ENCODE measurements at regions not wholly inside any gene's neighbourhood (a gene's known extent, or its start where the extent isn't known, plus 50 kb on each side); places are given as distances from the start of the nearest gene placed in this dataset.

- DNase-seq = no peak
- H3K36me3 Mint-ChIP-seq = no peaks in the 10 kb centered on the region
- intact Hi-C loops (cut with micrococcal nuclease) = no loop called here
- CTCF ChIA-PET = no interaction called here
- no peak overlapping the region for H3K4me3 Mint-ChIP-seq
- H3K27ac Mint-ChIP-seq = no peak overlapping the region
- H3K4me1 Mint-ChIP-seq (ENCODE audit: low read depth) = no peaks in the 10 kb centered on the region
- POLR2A ChIA-PET = no interaction called here
- no peaks in the 10 kb centered on the region for H3K27me3 Mint-ChIP-seq
- H3K9me3 Mint-ChIP-seq = no peaks in the 10 kb centered on the region
These were observed 107.1 kb upstream of the UBE2E2 start for GRCh38 chr3:23096041-23096440.

GRCh38 chr3:23099021-23099420, 104.1 kb upstream of the UBE2E2 start:
- no peak overlapping the region for H3K27ac Mint-ChIP-seq
- DNase-seq = no peak
- ChIA-PET POLR2A (no interaction called here), CTCF (no interaction called here)
- H3K4me3 Mint-ChIP-seq = no peak overlapping the region
- no peaks in the 10 kb centered on the region for H3K36me3 Mint-ChIP-seq
- intact Hi-C loops (cut with micrococcal nuclease) = no loop called here
- no peaks in the 10 kb centered on the region for H3K27me3 Mint-ChIP-seq
- no peaks in the 10 kb centered on the region for H3K9me3 Mint-ChIP-seq
- H3K4me1 Mint-ChIP-seq (ENCODE audit: low read depth) = no peaks in the 10 kb centered on the region

- H3K36me3 Mint-ChIP-seq = no peaks in the 10 kb centered on the region
- DNase-seq = no peak
- H3K4me3 Mint-ChIP-seq = no peak overlapping the region
- CTCF ChIA-PET = no interaction called here
- no peaks in the 10 kb centered on the region for H3K4me1 Mint-ChIP-seq (ENCODE audit: low read depth)
- intact Hi-C loops (cut with micrococcal nuclease) = no loop called here
- no peaks in the 10 kb centered on the region for H3K9me3 Mint-ChIP-seq
- no peaks in the 10 kb centered on the region for H3K27me3 Mint-ChIP-seq
- POLR2A ChIA-PET = no interaction called here
- H3K27ac Mint-ChIP-seq = no peak overlapping the region
These were observed 103.5 kb upstream of the UBE2E2 start for GRCh38 chr3:23099677-23100076.

- Mint-ChIP-seq H3K36me3 (no peaks in the 10 kb centered on the region), H3K4me3 (no peak overlapping the region), H3K9me3 (no peaks in the 10 kb centered on the region), H3K4me1 (ENCODE audit: low read depth) (no peaks in the 10 kb centered on the region), H3K27ac (no peak overlapping the region), H3K27me3 (no peaks in the 10 kb centered on the region)
- intact Hi-C loops (cut with micrococcal nuclease) = no loop called here
- POLR2A ChIA-PET = no interaction called here
- no peak for DNase-seq
- CTCF ChIA-PET = no interaction called here
These were observed 103.0 kb upstream of the UBE2E2 start for GRCh38 chr3:23100106-23100505.

- no peaks in the 10 kb centered on the region for H3K9me3 Mint-ChIP-seq
- POLR2A ChIA-PET = no interaction called here
These were observed 99.4 kb upstream of the UBE2E2 start for GRCh38 chr3:23103764-23104163.

GRCh38 chr3:23105048-23105447, 98.1 kb upstream of the UBE2E2 start:
- H3K36me3 Mint-ChIP-seq = no peaks in the 10 kb centered on the region
- peaks cover 1% of the 10 kb centered on the region for H3K27me3 Mint-ChIP-seq
- ChIA-PET POLR2A (no interaction called here), CTCF (no interaction called here)
- no peaks in the 10 kb centered on the region for H3K4me1 Mint-ChIP-seq (ENCODE audit: low read depth)
- DNase-seq = no peak
- no peak overlapping the region for H3K27ac Mint-ChIP-seq
- intact Hi-C loops (cut with micrococcal nuclease) = no loop called here
- H3K9me3 Mint-ChIP-seq = no peaks in the 10 kb centered on the region
- no peak overlapping the region for H3K4me3 Mint-ChIP-seq

More at GRCh38 chr3:23103764-23104163, 99.4 kb upstream of the UBE2E2 start:
- no peak overlapping the region for H3K4me3 Mint-ChIP-seq
- H3K27me3 Mint-ChIP-seq = peaks cover 1% of the 10 kb centered on the region
- no peak for DNase-seq
- CTCF ChIA-PET = no interaction called here
- H3K27ac Mint-ChIP-seq = no peak overlapping the region
- no peaks in the 10 kb centered on the region for H3K36me3 Mint-ChIP-seq
- H3K4me1 Mint-ChIP-seq (ENCODE audit: low read depth) = no peaks in the 10 kb centered on the region
- intact Hi-C loops (cut with micrococcal nuclease) = no loop called here

- Mint-ChIP-seq H3K9me3 (no peaks in the 10 kb centered on the region), H3K4me3 (no peak overlapping the region), H3K36me3 (no peaks in the 10 kb centered on the region), H3K4me1 (ENCODE audit: low read depth) (no peaks in the 10 kb centered on the region), H3K27me3 (peaks cover 1% of the 10 kb centered on the region), H3K27ac (no peak overlapping the region)
- no peak for DNase-seq
- intact Hi-C loops (cut with micrococcal nuclease) = no loop called here
- POLR2A ChIA-PET = no interaction called here
- CTCF ChIA-PET = no interaction called here
These were observed 96.5 kb upstream of the UBE2E2 start for GRCh38 chr3:23106666-23107065.

GRCh38 chr3:23107221-23107620, 95.9 kb upstream of the UBE2E2 start:
- intact Hi-C loops (cut with micrococcal nuclease) = no loop called here
- POLR2A ChIA-PET = no interaction called here
- Mint-ChIP-seq H3K9me3 (no peaks in the 10 kb centered on the region), H3K27ac (no peak overlapping the region), H3K27me3 (peaks cover 1% of the 10 kb centered on the region), H3K4me3 (no peak overlapping the region), H3K36me3 (no peaks in the 10 kb centered on the region), H3K4me1 (ENCODE audit: low read depth) (no peaks in the 10 kb centered on the region)
- DNase-seq = no peak
- CTCF ChIA-PET = no interaction called here

- H3K36me3 Mint-ChIP-seq = no peaks in the 10 kb centered on the region
- peaks cover 1% of the 10 kb centered on the region for H3K27me3 Mint-ChIP-seq
- H3K4me1 Mint-ChIP-seq (ENCODE audit: low read depth) = no peaks in the 10 kb centered on the region
- ChIA-PET CTCF (no interaction called here), POLR2A (no interaction called here)
- H3K9me3 Mint-ChIP-seq = no peaks in the 10 kb centered on the region
- DNase-seq = no peak
- intact Hi-C loops (cut with micrococcal nuclease) = no loop called here
- no peak overlapping the region for H3K27ac Mint-ChIP-seq
- H3K4me3 Mint-ChIP-seq = no peak overlapping the region
These were observed 94.6 kb upstream of the UBE2E2 start for GRCh38 chr3:23108451-23109057.

GRCh38 chr3:23111286-23111685, 91.8 kb upstream of the UBE2E2 start:
- H3K36me3 Mint-ChIP-seq = no peaks in the 10 kb centered on the region
- ChIA-PET POLR2A (no interaction called here), CTCF (no interaction called here)
- no peak for DNase-seq
- H3K27me3 Mint-ChIP-seq = peaks cover 1% of the 10 kb centered on the region
- no peak overlapping the region for H3K27ac Mint-ChIP-seq
- intact Hi-C loops (cut with micrococcal nuclease) = no loop called here
- H3K4me1 Mint-ChIP-seq (ENCODE audit: low read depth) = no peaks in the 10 kb centered on the region
- no peaks in the 10 kb centered on the region for H3K9me3 Mint-ChIP-seq
- no peak overlapping the region for H3K4me3 Mint-ChIP-seq

- Mint-ChIP-seq H3K4me3 (no peak overlapping the region), H3K27ac (no peak overlapping the region), H3K36me3 (no peaks in the 10 kb centered on the region), H3K9me3 (no peaks in the 10 kb centered on the region), H3K4me1 (ENCODE audit: low read depth) (no peaks in the 10 kb centered on the region), H3K27me3 (peaks cover 1% of the 10 kb centered on the region)
- CTCF ChIA-PET = no interaction called here
- no peak for DNase-seq
- intact Hi-C loops (cut with micrococcal nuclease) = no loop called here
- POLR2A ChIA-PET = no interaction called here
These were observed 91.3 kb upstream of the UBE2E2 start for GRCh38 chr3:23111797-23112196.

GRCh38 chr3:23112491-23112890, 90.6 kb upstream of the UBE2E2 start:
- DNase-seq = no peak
- Mint-ChIP-seq H3K36me3 (no peaks in the 10 kb centered on the region), H3K4me1 (ENCODE audit: low read depth) (no peaks in the 10 kb centered on the region), H3K27ac (no peak overlapping the region), H3K4me3 (no peak overlapping the region), H3K9me3 (no peaks in the 10 kb centered on the region), H3K27me3 (no peaks in the 10 kb centered on the region)
- intact Hi-C loops (cut with micrococcal nuclease) = no loop called here
- POLR2A ChIA-PET = no interaction called here
- CTCF ChIA-PET = no interaction called here

GRCh38 chr3:23113455-23114171, 89.5 kb upstream of the UBE2E2 start:
- intact Hi-C loops (cut with micrococcal nuclease) = no loop called here

More at GRCh38 chr3:23113455-23114171, 89.5 kb upstream of the UBE2E2 start:
- Mint-ChIP-seq H3K4me1 (ENCODE audit: low read depth) (no peaks in the 10 kb centered on the region), H3K4me3 (no peak overlapping the region), H3K27ac (no peak overlapping the region), H3K36me3 (no peaks in the 10 kb centered on the region), H3K9me3 (no peaks in the 10 kb centered on the region), H3K27me3 (no peaks in the 10 kb centered on the region)
- ChIA-PET CTCF (no interaction called here), POLR2A (no interaction called here)
- DNase-seq = no peak

Data from activated CD4-positive, alpha-beta memory T cell treated with anti-CD3 and anti-CD28 coated beads for 36 hours (primary cell).